ENCODE measurements at regions not wholly inside any gene's neighbourhood (a gene's known extent, or its start where the extent isn't known, plus 50 kb on each side); places are given as distances from the start of the nearest gene placed in this dataset.

DNA sequence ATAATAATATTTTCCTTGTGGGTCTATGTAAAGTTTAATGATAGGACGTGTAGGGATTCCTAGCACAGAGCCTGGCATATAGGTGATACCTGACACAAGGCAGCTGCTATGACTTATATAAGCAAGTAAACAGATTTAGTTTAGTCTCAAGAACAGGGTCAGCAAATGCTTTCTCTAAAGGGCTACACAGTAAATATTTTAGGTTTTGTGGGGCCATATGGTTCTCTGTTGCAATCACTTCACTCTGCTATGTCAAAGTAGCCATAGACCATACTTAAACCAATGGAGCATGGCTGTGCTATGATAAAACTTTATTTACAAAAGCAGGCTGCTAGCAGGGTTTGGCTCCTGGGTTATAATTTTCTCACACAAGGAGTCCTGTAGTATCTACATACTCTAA, 204.8 kb upstream of the KLF4 start:
- Histone ChIP-seq H4K20me1 (ENCODE audit: insufficient read depth, low read length) (no peaks in the 10 kb centered on the region), H3K9me3 (replicated peaks in 1 of 2; ENCODE audit: control insufficient read depth in 1 of 2, insufficient read depth in 1 of 2, low read length in 2 of 2) (peaks cover 0 to under 1% of the 10 kb centered on the region in 2 donors), H3K4me3 (replicated peaks in 1 of 3; ENCODE audit: low read depth in 2 of 3, low read length in 3 of 3) (peak overlapping the region in 1 of 3 experiments; percentile 37), H3K9ac (ENCODE audit: insufficient read depth, low read length, poor library complexity, severe bottlenecking) (no peak overlapping the region), H3K27me3 (ENCODE audit: control insufficient read depth in 2 of 2, insufficient read depth in 2 of 2, low read length in 2 of 2) (no peaks in the 10 kb centered on the region), H3K79me2 (ENCODE audit: insufficient read depth, low read length) (no peaks in the 10 kb centered on the region), H3K27ac (ENCODE audit: low read depth in 1 of 2, low read length in 2 of 2) (peak overlapping the region in 1 of 2 donors; percentile 44), H3K4me1 (ENCODE audit: control insufficient read depth in 1 of 2, insufficient read depth in 2 of 2, low read length in 2 of 2) (peaks cover 23 to 40% of the 10 kb centered on the region in 2 donors), H3K4me2 (replicated peaks; ENCODE audit: extremely low read depth, low read length, poor library complexity, severe bottlenecking) (peak overlapping the region; percentile 55), H3K36me3 (replicated peaks in 1 of 2; ENCODE audit: control insufficient read depth in 1 of 2, insufficient read depth in 2 of 2, low read length in 2 of 2) (no peaks in the 10 kb centered on the region), H2AFZ (ENCODE audit: insufficient read depth, low read depth, low read length, poor library complexity, severe bottlenecking) (peak overlapping the region; percentile 49)
- TF ChIP-seq, protein P1, sequence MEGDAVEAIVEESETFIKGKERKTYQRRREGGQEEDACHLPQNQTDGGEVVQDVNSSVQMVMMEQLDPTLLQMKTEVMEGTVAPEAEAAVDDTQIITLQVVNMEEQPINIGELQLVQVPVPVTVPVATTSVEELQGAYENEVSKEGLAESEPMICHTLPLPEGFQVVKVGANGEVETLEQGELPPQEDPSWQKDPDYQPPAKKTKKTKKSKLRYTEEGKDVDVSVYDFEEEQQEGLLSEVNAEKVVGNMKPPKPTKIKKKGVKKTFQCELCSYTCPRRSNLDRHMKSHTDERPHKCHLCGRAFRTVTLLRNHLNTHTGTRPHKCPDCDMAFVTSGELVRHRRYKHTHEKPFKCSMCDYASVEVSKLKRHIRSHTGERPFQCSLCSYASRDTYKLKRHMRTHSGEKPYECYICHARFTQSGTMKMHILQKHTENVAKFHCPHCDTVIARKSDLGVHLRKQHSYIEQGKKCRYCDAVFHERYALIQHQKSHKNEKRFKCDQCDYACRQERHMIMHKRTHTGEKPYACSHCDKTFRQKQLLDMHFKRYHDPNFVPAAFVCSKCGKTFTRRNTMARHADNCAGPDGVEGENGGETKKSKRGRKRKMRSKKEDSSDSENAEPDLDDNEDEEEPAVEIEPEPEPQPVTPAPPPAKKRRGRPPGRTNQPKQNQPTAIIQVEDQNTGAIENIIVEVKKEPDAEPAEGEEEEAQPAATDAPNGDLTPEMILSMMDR (IDR thresholded peaks at IDR 0.05): no peak
- DNase-seq: no peak
- peaks cover 38% of the 10 kb centered on the region for H3K4me1 Mint-ChIP-seq
- peak overlapping the region in 2 of 7 donors; percentile 26 to 44 for H3K27ac Mint-ChIP-seq
- H3K36me3 Mint-ChIP-seq: peaks cover 0 to 3% of the 10 kb centered on the region in 2 donors
- WGBS (ENCODE audit: insufficient coverage): no CpG with 5 or more reads among the region's 1 CpG
- intact Hi-C loops (cut with micrococcal nuclease): no loop called here
- peaks cover 0 to 4% (median 0%) of the 10 kb centered on the region in 7 donors for H3K9me3 Mint-ChIP-seq
- H3K4me3 Mint-ChIP-seq: no peak overlapping the region
- H3K27me3 Mint-ChIP-seq (ENCODE audit: low read depth in 3 of 3): peaks cover 0 to 2% (median 0%) of the 10 kb centered on the region in 3 donors

DNA sequence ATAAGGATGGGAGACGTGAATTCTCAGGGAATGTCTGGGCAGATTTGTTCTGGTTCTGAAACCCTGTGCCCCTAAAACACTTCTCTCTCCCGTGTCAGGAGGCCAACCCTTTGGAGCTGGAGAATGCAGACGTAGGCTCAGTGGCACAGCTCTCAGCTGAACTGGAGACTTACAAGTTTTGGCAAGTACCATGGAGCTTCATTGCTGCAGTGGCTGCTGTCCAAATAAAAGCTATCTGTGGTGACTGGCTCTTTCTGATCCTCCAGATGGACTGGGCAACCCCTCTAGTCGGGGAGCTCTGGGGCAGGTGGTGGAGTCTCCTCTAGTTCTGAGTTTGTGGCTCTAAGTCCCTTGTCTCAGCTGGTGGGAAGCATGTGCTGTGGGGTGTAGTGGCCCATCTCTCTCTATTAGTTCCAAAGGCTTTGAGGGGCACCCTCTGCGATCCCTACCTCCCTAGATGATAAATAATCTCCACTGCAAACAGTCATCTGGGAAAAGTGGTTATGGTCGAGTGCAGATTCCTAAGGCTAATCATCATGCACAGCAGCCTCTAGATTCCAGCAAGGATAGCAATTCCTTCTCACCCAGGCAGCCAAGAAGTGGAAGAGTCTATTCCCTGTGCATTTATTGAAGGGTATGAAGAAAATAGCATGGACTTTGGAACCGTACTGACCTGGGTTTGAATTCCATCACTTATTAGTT, 204.2 kb upstream of the KLF4 start:
- intact Hi-C loops (cut with micrococcal nuclease): no loop called here
- TF ChIP-seq, protein P1 (IDR thresholded peaks at IDR 0.05): no peak
- Histone ChIP-seq H3K4me1 (ENCODE audit: control insufficient read depth in 1 of 2, insufficient read depth in 2 of 2, low read length in 2 of 2) (peaks cover 23 to 37% of the 10 kb centered on the region in 2 donors), H3K27ac (ENCODE audit: low read depth in 1 of 2, low read length in 2 of 2) (no peak overlapping the region), H3K9me3 (replicated peaks in 1 of 2; ENCODE audit: control insufficient read depth in 1 of 2, insufficient read depth in 1 of 2, low read length in 2 of 2) (peaks cover 2 to 5% of the 10 kb centered on the region in 2 donors), H3K79me2 (ENCODE audit: insufficient read depth, low read length) (no peaks in the 10 kb centered on the region), H3K4me3 (replicated peaks in 1 of 3; ENCODE audit: low read depth in 2 of 3, low read length in 3 of 3) (no peak overlapping the region), H3K4me2 (replicated peaks; ENCODE audit: extremely low read depth, low read length, poor library complexity, severe bottlenecking) (no peak overlapping the region), H2AFZ (ENCODE audit: insufficient read depth, low read depth, low read length, poor library complexity, severe bottlenecking) (no peak overlapping the region), H3K36me3 (replicated peaks in 1 of 2; ENCODE audit: control insufficient read depth in 1 of 2, insufficient read depth in 2 of 2, low read length in 2 of 2) (no peaks in the 10 kb centered on the region), H3K27me3 (ENCODE audit: control insufficient read depth in 2 of 2, insufficient read depth in 2 of 2, low read length in 2 of 2) (no peaks in the 10 kb centered on the region), H3K9ac (ENCODE audit: insufficient read depth, low read length, poor library complexity, severe bottlenecking) (no peak overlapping the region), H4K20me1 (ENCODE audit: insufficient read depth, low read length) (no peaks in the 10 kb centered on the region)
- Mint-ChIP-seq H3K27me3 (ENCODE audit: low read depth in 3 of 3) (peaks cover 0 to 2% (median 0%) of the 10 kb centered on the region in 3 donors), H3K4me1 (peaks cover 35% of the 10 kb centered on the region), H3K9me3 (peaks cover 0 to 8% (median 4%) of the 10 kb centered on the region in 7 donors), H3K36me3 (peaks cover 0 to 3% of the 10 kb centered on the region in 2 donors), H3K27ac (peak overlapping the region in 2 of 7 donors; percentile 23 to 46), H3K4me3 (no peak overlapping the region)
- 100% methylated on average over 4 of the region's 7 CpGs for WGBS (ENCODE audit: insufficient coverage)
- no peak for DNase-seq

Data from CD14-positive monocyte (primary cell).